NOMO-1 treated with dmso at 0.1 percent for 144 hours (cell line): ENCODE measurements at regions not wholly inside any gene's neighbourhood (a gene's known extent, or its start where the extent isn't known, plus 50 kb on each side); places are given as distances from the start of the nearest gene placed in this dataset.
"Not testable (repeated sequence)": the region's sequence is repeated elsewhere in the genome, so short reads cannot be mapped to it uniquely, and the experiment has no call there.

Experiments used
- DNase-seq: peaks from one replicate; lab custom pipeline; 2025; ENCODE audit not compliant: unreplicated experiment; lab: John Stamatoyannopoulos, UW

- DNase-seq: no peak
These were observed 356.5 kb upstream of the CDH8 start for GRCh38 chr16:62392698-62393097.

DNA sequence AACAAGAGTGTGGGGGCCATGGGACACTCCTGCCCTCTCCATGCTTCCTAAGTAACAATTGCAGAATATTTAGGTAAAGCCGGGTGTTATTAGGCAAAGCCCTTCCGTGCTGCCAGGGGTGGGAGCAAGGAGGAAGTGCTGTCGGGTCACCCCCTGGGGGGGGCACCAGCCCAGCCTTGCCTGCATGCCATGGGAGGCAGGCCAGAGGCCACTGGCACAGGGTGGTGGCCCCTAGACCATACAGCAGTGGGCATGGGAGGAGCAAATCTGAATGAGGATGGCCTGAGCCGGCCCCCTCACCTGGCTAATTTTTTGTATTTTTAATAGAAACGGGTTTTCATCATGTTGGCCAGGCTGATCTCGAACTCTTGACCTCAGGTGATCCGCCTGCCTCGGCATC is 355.7 kb upstream of the CDH8 start:
- DNase-seq: no peak

DNA sequence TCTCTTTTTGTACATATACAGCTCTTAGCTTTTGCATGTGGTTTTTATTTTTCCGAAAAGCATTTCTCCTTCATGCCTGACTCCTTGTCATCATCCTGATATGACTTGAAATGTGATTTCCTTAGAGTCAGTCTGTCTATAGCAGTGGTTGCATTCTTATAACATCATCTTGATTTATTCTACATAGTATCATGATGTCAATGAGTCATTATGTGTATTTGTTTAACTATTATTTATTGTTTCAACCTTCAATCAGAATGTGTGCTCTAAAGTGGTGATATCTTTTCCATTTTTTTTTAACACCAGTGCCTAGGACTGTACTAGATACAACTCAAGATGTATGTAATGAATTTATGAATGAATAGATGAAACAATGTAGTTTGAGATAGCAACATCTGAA is 354.9 kb upstream of the CDH8 start:
- DNase-seq: no peak

DNA sequence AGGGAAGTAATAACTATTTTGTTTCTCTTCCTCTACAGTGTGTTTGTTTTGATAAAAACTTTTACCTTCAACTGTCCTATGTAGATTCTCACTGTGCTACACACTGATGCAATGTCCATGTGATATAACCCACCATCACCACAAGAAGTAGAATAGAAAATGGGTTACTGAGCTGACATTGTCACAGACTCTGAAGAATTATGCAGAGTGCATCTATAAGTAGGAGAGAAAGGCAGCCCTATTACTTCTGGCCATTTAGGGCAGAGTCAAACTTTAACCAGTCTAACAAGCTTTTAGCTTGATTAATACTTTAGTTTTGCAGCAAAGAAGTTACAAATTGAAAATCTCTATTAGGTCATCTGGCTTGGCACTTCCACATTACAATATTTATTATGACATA is 354.0 kb upstream of the CDH8 start:
- DNase-seq: no peak

DNA sequence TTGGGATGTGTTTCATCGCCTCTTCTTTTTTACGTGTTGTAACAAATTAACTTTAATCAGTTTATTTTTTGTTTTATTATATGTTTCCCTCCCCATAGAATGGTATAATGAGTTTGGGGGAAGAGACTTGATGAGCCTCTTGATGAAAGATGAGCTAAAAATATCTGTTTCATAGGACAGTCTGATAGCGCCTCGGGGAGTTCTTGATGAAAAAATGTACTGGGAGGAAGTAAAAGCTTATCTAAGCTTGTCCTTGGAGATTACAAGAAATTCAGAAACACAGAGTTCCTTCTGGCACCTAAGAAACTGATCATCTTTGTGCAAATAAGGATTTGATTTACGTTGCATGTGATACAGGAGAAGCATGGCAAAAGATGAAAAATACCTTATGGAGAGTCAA is 350.2 kb upstream of the CDH8 start:
- DNase-seq: no peak

- no peak for DNase-seq
These were observed 347.7 kb upstream of the CDH8 start for GRCh38 chr16:62383941-62384340.

- no peak for DNase-seq
These were observed 334.2 kb upstream of the CDH8 start for GRCh38 chr16:62370445-62370844.

GRCh38 chr16:62363501-62363900 is 327.3 kb upstream of the CDH8 start:
- DNase-seq: no peak

DNA sequence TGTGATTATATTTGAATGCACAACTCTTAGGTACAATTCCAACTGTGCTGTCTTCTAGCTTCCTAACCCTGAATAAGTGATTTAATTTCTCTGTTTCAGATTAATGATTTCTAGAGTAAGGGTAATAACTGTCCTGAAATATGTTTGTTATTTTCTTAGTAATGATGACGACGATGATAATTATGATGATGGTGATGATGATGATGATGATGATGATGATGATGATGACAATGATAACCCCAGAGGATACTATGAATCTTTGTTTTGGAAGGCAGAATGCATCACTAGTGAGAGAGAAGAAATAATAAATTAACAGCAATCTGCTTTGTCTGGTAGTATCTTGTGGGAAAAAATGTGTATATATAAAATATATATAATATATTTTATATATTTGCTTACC is 317.1 kb upstream of the CDH8 start:
- DNase-seq: no peak

DNA sequence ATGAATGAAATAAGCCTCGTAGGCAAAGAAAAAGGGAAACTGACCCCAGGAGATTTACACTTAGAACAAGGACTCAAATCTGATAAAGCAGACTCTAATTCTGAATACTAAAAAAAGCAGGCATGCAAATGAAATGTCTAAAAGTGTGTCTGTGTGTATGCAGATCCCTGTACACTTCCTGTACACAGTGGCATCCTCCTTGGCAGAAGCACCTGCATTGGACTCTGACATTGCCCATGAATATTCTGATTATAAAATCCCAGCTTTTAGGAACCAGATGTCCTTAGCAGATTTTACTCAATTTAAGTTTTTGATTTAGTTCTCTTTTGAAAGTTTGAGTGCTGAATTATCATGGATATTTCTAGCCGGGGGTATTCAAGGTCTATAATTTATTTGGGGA is 306.0 kb upstream of the CDH8 start:
- DNase-seq: no peak

DNA sequence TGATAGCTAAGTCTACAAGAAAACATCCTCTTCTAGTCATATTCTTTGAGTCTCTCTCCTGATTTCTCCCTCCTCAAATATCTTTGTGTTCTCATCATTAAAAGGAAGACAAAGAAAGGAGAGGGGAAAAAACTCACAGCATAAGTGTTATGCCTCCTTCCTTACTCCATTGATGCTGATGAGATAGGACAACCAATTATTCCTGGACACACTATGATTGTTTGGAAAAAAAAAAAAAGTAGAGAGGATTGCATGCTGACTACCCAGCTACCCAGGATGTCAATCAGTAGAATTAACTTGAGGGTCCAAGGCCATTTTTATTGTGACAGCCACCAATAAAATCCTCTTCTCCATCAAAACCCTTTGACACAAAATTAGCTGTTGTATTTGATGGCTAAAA is 299.1 kb upstream of the CDH8 start:
- DNase-seq: no peak

DNA sequence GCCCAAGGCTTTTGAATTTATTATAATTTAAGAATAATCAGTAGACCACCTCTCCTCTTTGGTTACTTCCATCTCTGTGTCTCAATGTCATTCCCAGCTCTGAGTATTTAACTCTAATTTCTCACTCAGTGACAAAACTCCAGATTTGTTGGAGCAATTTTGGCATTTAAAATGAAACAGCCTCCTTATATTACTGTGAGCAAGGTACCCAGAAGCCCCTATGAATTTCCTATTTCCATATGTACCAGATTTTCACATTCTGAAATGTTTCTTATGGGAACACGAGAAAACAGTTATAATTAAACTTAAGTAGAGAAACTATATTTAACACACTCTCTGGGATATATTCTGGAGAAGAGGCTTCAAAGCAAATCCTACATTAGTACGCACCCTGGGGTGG is 285.4 kb upstream of the CDH8 start:
- no peak for DNase-seq

- DNase-seq: no peak
These were observed 262.4 kb upstream of the CDH8 start for GRCh38 chr16:62298600-62298999.

- no peak for DNase-seq
These were observed 258.2 kb upstream of the CDH8 start for GRCh38 chr16:62294213-62294972.

DNA sequence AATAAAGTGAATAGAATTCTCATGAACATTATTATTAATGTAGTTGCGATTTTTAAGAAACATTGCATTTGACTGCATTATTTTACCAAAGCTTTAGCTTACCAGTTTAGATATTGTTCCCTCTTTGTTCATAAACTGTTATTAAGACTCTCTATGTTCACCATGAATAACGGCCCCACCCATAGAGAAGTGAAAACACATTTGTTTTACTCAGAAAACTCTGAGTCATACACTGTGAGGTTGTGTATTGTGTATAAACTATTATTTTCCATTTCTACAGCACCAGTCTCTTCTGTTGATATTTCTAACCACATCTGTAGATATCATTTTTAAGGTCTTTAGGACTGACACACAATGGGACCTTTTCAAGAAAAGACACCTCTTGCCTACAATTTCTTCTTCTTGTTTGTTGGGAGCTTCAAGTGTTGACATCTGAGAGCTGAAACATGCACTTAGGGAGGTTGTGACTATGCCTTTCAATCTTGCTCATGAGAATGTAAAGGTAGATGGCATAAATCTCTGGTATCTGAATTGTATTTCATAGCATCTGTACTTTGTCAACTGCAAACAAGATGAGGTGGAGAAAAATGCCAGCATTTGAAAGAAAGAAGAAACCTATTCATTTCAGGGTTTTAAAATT is 252.9 kb upstream of the CDH8 start:
- DNase-seq: no peak

- no peak for DNase-seq
These were observed 244.3 kb upstream of the CDH8 start for GRCh38 chr16:62280506-62280905.

DNA sequence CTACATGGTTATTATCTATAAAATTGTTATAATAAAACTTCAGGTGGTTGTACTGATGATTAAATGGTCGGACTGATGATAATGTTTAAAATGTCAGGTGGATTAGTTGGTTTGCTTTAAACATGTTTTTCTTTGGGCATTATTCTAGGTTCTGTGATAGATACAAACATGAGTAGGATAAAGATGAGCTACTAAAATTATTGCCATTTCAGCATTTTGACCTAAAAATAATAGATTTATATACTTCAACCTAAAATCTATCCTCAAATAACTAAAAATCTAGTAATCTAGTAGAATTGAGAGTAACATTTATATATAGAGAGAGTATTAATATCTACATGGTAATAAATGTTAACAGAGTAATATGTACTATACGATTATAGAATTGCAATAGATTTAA is 241.7 kb upstream of the CDH8 start:
- no peak for DNase-seq

- no peak for DNase-seq
These were observed 240.4 kb upstream of the CDH8 start for GRCh38 chr16:62276637-62277036.

- no peak for DNase-seq
These were observed 235.8 kb upstream of the CDH8 start for GRCh38 chr16:62272035-62272434.

DNA sequence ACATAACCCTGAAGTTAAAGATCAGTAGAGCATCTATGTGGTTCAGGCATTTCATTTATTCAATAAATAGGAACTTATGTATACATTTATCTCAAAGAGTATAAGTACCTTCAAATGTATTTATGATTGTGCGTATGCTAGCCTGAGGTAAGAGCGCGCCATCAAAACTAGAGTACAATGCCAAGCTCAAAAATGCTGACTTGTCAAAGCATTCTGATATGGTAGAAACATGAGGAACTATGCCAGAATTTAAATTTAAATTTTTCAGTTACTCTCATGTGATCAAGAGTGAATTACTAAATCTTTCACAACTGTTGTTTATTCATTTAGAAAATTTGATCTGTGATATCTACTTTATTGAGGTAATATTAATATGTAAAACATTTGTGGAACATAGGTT is 225.5 kb upstream of the CDH8 start:
- no peak for DNase-seq

GRCh38 chr16:62258931-62259435 is 222.7 kb upstream of the CDH8 start:
- DNase-seq: not testable (repeated sequence)

GRCh38 chr16:62256406-62256805 is 220.2 kb upstream of the CDH8 start:
- no peak for DNase-seq

DNA sequence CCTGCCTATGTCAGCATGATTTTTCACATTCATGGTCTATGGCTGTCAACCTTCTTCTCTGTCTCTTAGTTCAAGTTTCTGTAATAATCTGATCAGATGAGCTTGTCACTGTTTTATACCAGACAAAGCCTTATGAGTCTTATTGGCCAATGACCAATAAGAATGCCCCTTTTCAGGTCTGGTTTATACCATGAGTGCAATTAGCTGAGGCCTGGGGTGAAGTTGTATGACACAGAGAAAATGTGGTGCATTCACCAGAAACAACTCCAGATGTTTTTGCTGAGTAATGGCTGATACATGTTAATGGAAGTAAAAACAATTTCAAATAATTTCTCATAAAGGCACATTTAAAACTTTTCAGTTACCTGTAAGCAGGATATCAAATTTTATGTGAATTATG is 218.6 kb upstream of the CDH8 start:
- no peak for DNase-seq
